NCI-H1105 treated with DMSO at 0.1 percent for 48 hours (cell line): ENCODE measurements at regions not wholly inside any gene's neighbourhood (a gene's known extent, or its start where the extent isn't known, plus 50 kb on each side); places are given as distances from the start of the nearest gene placed in this dataset.

Source experiments
- DNase-seq: peaks from one replicate; lab custom pipeline; 2025; lab: John Stamatoyannopoulos, UW

DNA sequence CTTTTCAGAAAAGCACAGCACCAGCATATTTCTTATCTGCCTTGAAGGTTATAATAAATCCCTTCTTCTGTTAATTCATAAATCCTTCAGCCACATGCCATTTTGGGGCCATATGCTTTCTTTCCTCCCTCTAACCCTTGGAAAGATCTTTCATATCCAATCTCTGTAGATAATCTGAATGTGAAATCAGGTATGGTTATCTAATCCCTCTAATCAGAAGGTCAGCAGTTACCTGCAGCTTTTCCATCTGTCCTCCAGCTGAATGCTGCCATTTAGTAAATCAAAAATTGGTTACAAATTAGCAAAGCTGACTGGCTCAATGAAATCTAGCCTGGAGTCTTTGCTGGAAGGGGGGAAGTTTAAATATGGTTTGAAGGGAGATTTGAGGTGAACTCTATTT is 230.5 kb downstream of the PIK3C3 start:
- no peak for DNase-seq

DNA sequence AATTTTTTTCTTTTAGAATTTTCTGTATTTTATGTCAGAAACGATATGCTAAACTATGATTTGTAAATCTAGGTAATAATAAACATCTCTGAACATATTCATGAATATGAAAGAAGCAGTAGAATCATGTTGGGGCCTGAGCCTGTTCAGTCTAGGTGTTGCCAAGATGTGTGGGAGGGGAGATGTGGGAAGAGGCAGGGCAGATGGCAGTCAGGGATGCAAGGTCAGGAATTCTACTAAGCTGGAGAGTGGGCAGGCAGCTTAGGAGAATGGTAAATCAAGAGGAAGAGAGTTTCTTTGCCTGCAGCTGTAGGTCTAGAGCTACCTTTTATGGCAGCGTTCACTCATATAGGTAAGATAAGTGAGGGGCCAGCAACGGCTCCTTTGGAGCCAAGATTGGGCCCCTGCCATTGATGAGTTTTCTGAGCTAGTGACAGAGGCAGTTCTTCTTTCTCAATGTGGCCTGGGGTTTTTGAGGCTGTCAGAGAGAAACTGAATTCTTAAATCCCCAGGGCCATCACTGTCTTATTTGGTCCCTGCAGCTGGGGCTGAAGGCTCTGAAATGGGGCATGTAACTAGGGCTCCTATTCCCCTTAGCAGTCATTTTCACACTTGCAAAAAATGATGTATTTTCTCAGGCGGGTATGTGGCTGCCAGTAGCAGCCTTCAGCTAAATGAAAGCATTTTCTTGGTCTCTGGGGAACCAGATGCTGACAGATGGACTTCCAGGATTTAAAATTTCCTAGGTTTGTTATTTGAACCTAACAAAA is 232.8 kb downstream of the PIK3C3 start:
- no peak for DNase-seq

DNA sequence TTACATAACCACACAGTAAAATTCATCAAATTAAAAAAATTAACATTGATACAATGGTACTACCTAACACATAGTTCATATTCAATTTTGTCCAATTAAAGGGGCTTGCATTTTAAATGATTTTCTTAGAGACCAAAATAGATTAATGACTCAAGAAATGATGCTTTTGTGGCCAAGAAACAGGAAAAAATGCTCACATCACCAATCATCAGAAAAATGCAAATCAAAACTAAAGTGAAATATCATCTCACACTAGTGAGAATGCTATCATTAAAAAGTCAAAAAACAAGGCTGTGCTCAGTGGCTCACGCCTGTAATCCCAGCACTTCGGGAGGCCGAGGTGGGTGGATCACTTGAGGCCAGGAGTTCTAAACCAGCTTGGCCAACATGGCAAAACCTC is 235.6 kb downstream of the PIK3C3 start:
- no peak for DNase-seq

DNA sequence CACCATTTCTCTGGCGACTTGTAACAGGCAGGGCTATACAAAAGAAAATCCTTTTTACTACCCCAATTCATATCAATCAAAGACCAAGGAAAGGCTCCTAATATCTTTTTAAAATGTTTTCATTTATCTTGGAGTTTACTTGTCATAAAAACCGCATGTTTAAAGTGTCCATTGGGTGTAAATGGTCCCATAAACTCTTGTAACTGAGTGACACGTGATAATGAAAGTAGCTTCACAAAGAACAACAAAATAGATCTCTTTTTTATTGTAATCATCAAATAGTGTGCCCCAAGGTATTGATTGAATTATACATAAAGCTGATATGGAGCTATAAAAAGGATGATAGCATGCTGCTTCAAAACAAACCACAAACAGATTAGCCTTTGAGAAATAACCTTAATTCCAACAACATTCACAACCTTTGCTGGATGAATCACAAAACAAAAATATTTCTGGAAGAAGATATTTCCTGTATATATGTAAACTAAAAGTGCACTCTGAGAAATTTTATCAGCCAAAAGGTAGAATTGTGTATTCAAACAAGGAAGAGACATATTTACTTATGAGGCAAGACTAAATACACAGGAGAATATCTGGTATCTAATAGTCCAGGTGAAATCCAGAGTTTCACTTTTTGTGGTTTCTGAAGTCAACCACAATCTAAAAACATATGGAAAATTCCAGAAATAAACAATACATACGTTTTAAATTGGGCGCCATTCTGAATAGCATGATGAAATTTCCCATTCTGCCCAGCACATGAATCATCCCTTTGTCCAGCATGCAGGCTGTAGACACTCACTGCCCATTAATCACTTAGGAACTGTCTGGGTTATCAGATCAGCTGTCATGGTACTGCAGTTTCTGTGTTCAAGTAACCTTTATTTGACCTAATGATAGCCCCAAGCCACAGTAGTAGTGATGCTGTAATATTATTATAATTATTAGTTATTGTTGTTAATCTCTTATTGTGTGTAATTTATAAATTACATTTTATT is 237.5 kb downstream of the PIK3C3 start:
- DNase-seq, result no peak

DNA sequence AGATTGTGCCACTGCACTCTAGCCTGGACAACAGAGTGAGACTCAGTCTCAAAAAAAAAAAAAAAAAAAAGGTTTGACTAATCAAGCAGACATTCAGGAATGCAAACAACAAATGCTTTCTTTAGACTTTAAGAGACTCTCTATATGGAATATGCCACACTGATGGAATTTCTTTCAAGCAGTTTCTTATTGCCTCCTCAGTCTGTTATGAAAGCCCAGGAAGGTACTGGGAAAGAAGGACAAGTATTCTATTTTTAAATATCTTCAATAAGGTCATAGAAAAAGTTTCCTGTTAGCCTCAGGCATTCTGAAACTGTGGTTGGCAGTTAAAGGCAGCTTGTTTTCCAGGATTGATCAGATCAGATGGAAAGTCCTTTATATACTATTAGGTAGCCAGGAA is 241.6 kb downstream of the PIK3C3 start:
- no peak for DNase-seq

DNA sequence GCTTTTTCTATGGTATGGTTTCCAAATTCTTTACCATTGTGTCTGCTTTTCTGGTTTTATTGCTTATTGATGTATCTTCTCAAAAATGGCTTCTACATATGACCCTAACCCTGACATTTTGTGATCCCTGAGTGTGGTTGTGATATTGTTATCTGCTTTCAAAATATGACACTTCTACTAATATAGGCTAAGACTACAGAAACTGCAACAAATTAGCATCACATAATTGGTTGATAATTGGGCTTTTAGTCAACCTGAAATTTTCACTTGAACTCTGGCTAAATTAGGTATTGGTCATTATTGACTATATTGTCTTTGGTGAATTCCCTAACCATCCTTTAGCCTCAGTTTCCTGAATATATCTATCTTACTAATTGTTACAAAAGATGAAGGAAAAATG is 246.1 kb downstream of the PIK3C3 start:
- DNase-seq, result no peak

DNA sequence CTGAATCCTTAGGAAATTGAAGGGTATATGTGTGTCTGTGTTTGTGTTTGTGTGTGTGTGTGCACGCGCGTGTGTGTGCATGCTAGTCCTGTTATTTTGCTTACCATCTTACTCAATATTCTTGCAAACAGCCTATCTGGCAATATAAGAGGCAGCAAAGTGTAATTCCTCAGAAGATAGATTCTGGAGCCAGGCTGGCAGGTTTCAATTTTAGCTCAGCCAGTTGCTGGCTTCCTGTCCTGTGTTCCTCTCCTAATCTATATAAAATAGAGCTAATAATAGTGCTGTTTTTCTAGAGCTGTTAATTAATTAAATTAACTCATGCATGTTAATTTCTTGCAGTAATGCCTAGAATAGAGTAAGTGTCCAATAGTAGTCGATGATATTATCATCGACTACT is 256.2 kb downstream of the PIK3C3 start:
- DNase-seq, result no peak

DNA sequence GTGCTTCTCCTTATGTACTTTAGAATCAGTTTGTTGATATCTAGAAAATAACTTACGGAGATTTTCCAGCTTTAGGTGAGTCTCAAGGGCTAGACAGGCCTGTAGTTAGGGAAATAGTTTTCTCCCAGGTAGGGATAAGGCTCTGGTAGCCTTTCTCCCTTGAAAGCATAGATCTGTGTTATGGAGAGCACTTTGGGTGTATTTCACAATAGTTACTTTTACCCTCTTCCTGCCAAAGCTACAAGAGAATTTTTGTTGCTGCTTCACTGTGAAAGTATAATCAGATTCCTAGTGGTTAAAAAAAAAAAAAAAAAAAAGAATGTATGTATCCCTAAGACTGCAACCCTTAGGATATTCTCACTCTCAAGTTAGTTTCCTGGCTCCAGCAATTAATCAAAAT is 267.5 kb downstream of the PIK3C3 start:
- no peak for DNase-seq

DNA sequence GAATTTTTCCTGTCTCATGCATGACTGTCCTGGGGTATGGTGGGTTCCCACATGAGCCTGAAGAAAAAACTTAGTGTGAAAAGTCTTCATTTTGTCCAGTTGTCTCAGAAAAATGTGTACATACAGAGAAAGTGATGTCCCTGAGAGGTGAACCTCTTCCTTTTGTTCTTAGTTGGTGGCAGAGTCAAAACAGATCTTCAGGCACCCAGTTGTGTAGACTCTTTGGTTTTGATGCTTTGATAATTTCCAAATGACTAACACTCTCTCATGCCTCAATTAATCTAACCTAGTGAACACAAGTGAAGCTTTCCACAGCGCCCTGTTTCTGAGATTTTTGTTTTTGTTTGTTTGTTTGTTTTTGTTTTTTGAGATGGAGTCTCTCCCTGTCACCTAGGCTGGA is 273.5 kb downstream of the PIK3C3 start:
- DNase-seq, result no peak

DNA sequence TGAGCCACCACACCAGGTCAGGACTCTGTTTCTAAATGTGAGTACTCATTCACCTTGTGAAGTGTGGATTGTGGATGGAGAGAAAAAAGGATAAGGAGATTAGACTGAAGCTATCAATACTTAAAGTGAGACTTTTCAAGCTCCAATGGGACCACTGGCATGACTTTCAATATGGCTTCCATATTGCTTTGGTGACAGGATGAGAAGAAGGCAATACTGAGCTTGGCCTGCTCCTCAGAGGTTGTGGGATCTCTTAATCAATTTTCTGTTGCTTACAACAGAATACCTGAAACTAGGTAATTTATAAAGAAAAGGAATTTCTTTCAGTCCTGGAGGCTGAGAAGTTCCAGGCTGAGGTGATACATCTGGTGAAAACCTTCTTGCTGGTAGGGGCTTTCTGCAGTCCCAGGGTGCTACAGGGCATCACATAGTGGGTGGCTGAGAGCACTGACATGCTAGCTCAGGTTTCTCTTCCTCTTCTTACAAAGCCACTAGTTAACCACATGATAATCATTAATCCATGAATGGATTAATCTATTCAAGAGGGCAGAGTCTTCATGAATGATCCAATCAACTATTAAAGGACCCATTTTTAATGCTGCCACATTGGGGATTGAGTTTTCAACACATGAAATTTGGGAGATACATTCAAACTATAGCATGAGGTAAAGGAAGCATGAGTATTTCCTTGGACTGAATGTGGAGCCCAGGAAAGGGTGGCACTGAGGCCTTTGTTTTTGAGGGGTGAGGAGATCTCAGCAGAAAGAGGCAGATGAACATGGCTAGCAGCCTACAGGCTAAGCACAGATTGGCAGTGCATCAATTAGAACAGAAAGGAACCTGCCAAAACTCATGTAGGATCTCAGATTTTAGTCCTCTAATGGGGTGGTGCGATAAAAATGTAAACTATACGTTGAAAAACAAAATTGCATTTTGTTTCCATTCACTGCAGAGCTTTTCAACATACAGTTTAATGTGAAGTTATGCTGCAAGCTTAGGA is 274.5 kb downstream of the PIK3C3 start:
- DNase-seq, result no peak

DNA sequence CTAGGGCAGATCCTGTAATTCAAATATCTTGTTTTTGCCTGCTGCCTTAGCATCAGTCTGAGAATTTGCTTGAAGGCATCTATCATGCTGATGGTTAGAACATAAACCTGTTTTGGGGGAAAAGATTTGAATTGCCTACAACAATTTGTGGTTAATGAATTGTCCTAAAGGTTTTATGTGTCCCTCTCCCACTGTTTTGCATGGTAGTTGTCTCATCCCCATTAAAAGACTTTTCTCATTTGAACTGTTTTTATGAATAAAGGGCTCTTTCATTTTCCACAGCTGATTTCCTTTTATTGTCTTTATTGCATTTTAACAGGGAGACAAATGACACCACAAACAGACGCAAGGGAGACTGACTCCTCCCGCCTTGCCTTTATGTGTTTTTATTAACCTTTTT is 275.6 kb downstream of the PIK3C3 start:
- no peak for DNase-seq

DNA sequence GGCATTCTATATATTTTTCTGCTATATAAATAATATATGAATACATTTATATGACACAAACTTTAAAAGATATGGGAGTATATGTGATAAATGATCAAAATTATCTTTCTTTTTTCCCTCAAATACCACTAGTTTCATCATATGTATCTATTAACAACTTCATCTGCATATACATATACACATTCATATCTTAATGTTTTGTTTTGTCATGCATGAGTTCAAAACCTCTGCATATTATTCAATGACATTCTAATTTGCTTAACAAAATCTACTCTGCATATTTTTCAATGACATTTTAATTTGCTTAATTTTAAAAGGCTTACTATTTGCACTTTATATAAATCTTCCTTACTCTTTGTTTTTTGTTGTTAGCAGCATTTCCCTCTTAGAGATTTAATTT is 276.2 kb downstream of the PIK3C3 start:
- no peak for DNase-seq

DNA sequence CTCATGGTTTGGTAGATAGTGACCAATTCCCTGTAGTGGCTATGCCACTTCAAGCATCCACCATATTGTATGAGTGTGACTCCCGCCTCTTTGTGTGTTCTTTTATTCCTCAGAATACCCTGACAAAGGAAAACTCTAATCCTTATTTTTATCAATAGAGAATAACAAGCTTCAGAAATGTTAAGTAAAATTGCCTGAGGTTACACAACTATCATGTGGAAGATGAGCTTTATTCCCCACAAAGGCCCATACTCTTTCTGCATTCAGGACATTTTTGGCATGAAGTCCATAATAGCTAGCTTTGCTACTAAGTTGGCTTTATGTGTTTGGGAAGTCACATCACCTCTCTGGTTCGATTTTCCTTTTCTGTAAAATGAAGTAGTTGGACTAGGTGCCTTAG is 276.8 kb downstream of the PIK3C3 start:
- no peak for DNase-seq

DNA sequence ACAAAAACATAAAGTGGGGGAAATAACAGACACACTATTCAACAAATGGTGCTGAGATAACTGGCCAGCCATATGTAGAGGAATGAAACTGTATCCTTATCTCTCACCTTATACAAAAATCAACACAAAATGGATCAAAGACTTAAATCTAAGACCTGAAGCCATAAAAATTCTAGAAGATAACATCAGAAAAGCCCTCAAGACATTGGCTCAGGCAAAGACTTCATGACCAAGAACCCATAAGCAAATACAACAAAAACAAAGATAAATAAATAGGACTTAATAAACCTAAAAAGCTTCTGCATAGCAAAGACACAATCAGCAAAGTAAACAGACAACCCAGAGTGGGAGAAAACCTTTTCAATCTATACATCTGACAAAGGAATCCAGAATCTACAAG is 278.9 kb downstream of the PIK3C3 start:
- no peak for DNase-seq

DNA sequence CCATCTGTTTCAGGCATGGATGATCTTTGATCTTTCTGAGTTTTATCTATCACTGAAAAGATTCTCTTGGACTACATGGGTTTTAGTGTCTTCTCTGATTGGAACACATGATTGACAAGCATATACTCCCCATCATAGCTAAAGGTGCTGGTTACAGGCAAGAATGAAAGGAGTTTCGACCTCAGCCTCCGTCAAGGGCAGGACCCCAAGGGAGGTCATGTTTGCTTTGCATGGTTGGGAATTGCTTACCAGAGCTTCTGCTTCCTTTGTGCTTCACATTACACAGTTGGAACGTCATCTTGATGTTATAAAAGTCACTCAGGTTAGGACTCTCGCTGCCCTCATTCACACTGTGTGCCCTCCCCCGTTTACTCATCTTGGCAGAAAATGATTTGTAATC is 287.7 kb downstream of the PIK3C3 start:
- DNase-seq, result no peak

DNA sequence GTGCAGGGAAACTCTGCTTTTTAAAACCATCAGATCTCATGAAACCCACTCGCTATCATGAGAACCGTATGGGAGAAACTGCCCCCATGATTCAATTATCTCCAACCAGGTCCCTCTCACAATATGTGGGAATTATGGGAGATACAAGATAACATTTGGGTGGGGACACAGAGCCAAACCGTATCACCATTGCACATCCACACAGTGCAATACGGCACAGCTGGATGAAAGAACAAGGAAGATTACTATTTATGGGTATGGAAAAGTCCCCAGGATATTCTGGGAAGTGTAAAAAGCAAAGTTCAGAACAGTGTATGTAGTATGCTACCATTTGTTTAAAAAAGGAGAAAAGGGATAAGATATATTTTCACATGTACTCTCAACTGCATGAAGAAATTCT is 290.1 kb downstream of the PIK3C3 start:
- no peak for DNase-seq

DNA sequence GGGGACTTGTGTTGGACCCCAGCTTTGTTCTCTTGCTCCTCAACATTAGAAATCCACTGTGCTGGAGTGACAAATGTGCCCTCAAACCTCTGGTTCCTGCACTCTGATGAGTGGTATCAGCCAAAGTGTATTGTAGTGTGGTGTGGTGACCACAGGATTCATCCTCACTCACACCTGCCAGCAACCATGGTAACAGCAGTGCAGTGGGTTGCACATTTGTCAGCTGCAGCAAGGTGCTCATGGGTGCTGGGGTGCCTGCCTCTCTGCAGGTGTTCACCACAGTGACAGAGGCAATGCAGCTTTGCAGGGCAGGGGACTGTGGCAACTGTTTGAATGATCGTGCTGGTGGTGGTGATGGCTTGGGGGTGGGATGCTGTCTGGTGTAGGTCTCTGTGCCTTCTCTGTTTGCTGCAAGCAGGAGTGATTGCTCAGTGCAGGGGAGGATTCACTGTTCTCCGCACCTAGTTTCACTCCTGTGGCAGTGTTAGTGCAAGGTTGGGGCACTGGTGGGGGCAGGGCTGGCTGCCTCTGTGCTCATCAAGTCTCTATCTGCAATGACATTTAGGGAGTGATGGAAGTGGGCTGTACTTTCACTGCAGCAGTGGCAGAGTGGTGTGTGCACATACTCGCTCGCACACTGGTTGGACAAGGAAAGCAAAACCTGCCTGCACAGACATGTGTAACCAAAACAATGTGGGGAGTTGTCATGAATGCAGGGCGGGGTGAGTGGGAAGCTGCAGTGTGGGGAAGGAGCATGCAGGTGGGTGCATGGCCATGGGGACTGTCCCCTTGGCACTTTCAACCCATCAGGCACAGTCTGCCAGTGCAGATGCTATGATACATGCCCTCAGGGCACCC is 301.1 kb downstream of the PIK3C3 start:
- DNase-seq, result no peak

DNA sequence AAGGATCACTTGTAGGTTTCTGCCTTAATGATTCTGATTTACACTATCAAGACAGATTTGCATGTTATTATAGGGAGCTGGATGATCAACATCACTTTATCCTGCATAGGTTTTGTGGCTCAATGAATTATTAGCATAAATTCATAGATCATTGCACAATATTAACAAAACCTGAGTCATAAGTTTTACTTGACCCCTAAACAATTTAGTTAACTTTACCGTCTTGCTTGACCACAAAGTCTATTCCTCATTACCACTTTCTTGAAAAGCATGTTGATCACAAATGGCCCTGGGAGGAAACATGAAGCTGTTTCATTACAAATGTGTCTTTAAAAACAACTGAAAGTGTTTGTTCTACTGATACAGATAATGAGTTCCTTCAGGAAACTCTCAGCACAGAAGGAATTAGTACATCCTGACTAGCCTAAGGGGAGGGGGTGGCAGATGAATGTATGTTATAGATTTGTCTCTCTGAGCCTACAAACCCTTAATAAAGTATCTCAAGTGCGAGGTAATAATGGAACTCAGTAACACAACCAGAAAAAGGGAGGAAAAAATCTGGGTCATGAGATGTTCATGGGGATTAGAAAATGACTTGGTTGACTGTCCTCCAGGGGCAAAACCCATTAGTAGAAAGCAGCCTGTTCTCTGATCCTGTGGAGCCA is 303.4 kb downstream of the PIK3C3 start:
- no peak for DNase-seq

DNA sequence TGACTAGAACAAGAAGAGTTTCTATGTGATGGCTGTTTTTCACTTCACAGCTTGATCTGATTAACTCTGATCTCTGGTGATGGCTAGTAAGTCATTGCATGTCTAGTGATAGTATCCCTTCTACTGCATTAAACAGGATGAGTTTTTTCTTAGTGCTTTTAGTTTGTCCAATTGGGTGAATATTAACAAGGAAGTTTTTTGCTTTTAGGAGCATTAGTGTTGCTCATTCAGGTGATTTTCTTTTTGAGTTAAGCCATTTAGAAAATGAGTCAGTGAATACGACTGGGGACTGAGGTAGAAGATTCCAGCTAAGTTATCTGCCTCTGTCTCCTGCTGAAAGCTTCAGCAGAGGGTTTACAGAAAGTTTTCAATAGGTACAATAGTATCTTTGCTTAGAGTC is 306.7 kb downstream of the PIK3C3 start:
- no peak for DNase-seq

DNA sequence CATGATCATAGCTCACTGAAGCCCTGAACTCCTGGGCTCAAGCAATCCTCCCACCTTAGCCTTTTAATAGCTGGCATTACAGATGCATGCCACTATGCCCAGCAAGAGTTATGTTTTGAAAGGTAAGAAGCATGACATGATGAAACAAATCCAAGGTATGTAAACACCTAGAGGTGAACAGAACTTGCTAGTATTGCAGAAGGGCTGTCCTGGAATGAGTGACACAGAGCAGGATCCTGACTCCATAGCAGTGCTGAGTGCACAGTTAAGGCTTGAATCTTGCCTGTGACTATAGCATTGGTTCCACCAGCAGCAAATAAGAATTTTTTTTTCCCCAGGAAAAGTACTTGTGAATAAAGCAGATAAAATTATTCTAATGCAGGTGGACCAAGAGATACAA is 309.5 kb downstream of the PIK3C3 start:
- DNase-seq, result no peak
